ENCODE measurements at regions not wholly inside any gene's neighbourhood (a gene's known extent, or its start where the extent isn't known, plus 50 kb on each side); places are given as distances from the start of the nearest gene placed in this dataset.
"Not testable (repeated sequence)": the region's sequence is repeated elsewhere in the genome, so short reads cannot be mapped to it uniquely, and the experiment has no call there.

DNA sequence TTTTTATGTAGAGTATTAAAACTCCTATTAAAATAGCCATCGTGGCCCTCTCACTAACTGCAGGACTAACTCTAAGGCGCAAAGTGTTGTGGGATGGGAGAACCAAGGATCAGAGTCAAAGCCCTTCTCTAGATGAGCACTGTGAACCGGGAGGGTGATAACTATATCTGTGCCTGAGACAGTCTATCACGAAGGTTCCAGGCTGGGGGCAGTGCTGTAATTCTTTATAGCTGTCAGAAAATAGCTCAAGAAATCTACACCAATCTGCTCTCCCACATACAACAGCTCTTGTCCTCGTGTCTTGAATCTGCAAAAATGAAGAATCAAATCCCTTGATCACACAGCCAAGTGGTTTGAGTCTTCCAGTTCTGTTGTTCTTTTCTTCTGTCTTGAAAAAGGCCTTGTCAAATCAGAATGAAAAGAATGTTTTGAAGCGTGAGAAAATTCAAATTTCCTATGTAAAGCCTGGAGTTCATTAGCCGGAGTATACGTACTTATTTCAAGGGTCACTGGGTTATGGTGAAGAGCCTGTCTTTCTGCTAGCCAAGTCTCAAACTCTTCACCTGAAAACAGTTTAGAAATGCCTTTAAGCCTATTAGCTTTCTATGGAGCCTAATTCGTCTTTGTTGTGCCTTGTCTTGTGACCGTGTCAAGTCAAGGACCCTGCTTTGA is 185.3 kb upstream of the NECTIN3 start:
- POLR2A ChIA-PET = no interaction called here
- TF ChIP-seq, protein P1, sequence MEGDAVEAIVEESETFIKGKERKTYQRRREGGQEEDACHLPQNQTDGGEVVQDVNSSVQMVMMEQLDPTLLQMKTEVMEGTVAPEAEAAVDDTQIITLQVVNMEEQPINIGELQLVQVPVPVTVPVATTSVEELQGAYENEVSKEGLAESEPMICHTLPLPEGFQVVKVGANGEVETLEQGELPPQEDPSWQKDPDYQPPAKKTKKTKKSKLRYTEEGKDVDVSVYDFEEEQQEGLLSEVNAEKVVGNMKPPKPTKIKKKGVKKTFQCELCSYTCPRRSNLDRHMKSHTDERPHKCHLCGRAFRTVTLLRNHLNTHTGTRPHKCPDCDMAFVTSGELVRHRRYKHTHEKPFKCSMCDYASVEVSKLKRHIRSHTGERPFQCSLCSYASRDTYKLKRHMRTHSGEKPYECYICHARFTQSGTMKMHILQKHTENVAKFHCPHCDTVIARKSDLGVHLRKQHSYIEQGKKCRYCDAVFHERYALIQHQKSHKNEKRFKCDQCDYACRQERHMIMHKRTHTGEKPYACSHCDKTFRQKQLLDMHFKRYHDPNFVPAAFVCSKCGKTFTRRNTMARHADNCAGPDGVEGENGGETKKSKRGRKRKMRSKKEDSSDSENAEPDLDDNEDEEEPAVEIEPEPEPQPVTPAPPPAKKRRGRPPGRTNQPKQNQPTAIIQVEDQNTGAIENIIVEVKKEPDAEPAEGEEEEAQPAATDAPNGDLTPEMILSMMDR (IDR thresholded peaks at IDR 0.05; ENCODE audit: control extremely low read depth, extremely low read depth, low read depth, missing control alignments) = no peak
- CTCF ChIA-PET = interaction anchor here (1.3 to 1.7 kb wide), 3 partner anchors 9 to 24 kb away, joined by 3 to 4 read pairs (median 3); no protein-coding TSS in a partner anchor
- no peak for DNase-seq (ENCODE audit: extremely low spot score)

DNA sequence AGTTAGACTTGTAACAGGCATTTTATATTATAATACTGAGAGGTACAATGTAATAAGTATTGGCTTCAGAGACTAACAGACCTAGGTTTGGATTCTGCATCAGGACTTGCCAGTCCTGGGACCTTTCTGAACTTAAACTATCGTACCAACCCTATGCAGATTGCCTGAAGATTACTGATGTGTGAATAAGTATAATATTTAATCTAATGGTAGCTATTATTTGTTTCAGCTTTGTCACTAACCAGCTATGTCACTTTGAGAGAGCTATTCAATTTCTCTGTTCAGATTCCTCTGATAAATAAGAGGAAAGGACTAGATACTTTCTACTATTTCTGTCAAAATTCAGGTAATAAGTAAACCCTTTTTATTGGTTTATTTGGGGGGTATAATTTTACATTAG is 184.4 kb upstream of the NECTIN3 start:
- POLR2A ChIA-PET = no interaction called here

DNA sequence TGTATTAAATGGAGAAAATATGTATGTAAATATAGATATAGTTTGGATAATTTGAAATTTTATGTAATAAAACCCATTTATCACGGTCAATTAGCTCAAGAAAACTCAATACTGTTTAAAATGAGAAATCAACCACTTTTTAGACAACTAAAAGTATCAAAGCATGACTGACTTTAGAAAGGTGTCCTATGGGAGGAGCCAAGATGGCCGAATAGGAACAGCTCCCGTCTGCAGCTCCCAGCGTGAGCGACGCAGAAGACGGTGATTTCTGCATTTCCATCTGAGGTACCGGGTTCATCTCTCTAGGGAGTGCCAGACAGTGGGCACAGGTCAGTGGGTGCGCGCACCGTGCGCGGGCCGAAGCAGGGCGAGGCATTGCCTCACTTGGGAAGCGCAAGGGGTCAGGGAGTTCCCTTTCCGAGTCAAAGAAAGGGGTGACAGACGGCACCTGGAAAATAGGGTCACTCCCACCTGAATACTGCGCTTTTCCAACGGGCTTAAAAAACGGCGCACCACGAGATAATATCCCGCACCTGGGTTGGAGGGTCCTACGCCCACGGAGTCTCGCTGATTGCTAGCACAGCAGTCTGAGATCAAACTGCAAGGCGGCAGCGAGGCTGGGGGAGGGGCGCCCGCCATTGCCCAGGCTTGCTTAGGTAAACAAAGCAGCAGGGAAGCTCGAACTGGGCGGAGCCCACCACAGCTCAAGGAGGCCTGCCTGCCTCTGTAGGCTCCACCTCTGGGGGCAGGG is 182.8 kb upstream of the NECTIN3 start:
- CTCF ChIA-PET; POLR2A ChIA-PET; DNase-seq (ENCODE audit: extremely low spot score): not testable (repeated sequence)

More for the DNA sequence above, 184.4 kb upstream of the NECTIN3 start:
- DNase-seq (ENCODE audit: extremely low spot score) = no peak
- CTCF ChIA-PET = interaction anchor here (1.3 to 1.5 kb wide), 2 partner anchors 14 to 23 kb away, joined by 3 to 4 read pairs; no protein-coding TSS in a partner anchor
- TF ChIP-seq, protein P1 (IDR thresholded peaks at IDR 0.05; ENCODE audit: control extremely low read depth, extremely low read depth, low read depth, missing control alignments) = no peak

DNA sequence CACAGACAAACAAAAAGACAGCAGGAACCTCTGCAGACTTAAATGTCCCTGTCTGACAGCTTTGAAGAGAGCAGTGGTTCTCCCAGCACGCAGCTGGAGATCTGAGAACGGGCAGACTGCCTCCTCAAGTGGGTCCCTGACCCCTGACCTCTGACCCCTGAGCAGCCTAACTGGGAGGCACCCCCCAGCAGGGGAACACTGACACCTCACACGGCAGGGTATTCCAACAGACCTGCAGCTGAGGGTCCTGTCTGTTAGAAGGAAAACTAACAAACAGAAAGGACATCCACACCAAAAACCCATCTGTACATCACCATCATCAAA is 182.3 kb upstream of the NECTIN3 start:
- POLR2A ChIA-PET; CTCF ChIA-PET; DNase-seq (ENCODE audit: extremely low spot score): not testable (repeated sequence)

DNA sequence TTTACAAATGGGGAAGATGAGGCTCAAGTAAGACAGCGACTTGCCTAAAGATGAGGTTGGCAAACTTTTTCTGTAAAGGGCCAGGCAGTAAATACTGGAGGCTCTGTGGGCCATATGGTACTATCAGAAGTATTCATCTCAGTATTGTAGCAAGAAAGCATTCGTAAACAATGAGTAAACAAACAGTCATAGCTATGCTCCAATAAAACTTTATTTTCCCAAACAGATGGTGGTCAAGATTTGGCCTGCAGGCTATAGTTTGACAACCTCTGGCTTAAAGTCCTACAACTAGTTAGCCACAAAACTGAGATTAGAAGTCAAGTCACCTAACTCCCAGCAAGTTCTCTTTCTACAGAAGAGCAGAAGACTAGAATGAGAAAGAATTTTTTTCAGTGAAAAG is 177.0 kb upstream of the NECTIN3 start:
- POLR2A ChIA-PET = no interaction called here
- CTCF ChIA-PET = interaction anchor here (1.7 kb wide), 1 partner anchor 11 kb away, joined by 4 read pairs; no protein-coding TSS in a partner anchor
- TF ChIP-seq, protein P1 (IDR thresholded peaks at IDR 0.05; ENCODE audit: control extremely low read depth, extremely low read depth, low read depth, missing control alignments) = no peak

DNA sequence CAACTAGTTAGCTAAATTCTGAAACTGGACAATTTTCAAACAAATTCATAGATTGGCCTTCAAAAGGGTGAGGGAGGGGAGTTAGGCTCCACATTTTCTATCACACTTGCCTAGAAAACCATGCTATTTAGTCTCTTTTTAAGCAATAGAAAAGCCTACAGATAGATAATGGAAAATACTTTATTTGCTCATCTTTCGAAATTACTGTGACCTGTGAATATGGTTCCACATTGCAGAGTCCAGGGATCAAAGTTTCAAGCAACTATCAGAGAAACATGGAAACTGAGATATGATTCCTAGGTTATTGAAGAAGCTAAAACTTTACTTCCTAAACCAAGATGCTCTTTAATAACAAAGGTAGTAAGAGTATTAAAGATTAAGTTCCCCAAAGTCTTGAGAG is 176.6 kb upstream of the NECTIN3 start:
- CTCF ChIA-PET = interaction anchor here (1.7 kb wide), 1 partner anchor 12 kb away, joined by 4 read pairs; no protein-coding TSS in a partner anchor
- POLR2A ChIA-PET = no interaction called here
- no peak for DNase-seq (ENCODE audit: extremely low spot score)
- TF ChIP-seq, protein P1 (IDR thresholded peaks at IDR 0.05; ENCODE audit: control extremely low read depth, extremely low read depth, low read depth, missing control alignments) = no peak

More for the DNA sequence above, 177.0 kb upstream of the NECTIN3 start:
- DNase-seq (ENCODE audit: extremely low spot score) = no peak

DNA sequence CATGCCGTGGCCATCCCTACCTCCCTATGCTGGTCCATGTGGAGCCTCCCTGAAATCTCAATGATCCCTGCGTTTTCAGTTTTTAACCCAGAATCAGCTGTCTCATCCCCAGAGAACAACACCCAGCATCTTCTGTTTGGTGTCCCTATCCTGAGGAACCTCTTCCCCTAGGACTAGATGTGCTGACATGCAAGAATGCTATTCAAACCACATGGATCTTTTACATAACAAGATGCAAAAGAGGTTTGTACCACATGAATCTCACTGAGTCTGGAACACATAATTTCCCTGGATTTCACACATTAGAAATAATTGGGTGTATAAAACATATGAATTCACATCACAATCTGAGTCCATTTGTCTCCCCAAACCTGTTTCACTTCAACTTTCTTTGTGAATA is 174.6 kb upstream of the NECTIN3 start:
- ChIA-PET POLR2A (no interaction called here), CTCF (no interaction called here)
- DNase-seq (ENCODE audit: extremely low spot score) = no peak
- TF ChIP-seq, protein P1 (IDR thresholded peaks at IDR 0.05; ENCODE audit: control extremely low read depth, extremely low read depth, low read depth, missing control alignments) = no peak

Data from GM10248 (cell line).